Left renal cortex interstitium (tissue), 4 donors: ENCODE measurements at regions not wholly inside any gene's neighbourhood (a gene's known extent, or its start where the extent isn't known, plus 50 kb on each side); places are given as distances from the start of the nearest gene placed in this dataset.

Source experiments
- DNase-seq, 4 donors: peaks; one replicate each; pipeline ENCODE4 v3.0.0-alpha.2; 2013; ENCODE audit warnings: low read depth in 4 of 4, low spot score in 2 of 4, missing footprints in 1 of 4

DNA sequence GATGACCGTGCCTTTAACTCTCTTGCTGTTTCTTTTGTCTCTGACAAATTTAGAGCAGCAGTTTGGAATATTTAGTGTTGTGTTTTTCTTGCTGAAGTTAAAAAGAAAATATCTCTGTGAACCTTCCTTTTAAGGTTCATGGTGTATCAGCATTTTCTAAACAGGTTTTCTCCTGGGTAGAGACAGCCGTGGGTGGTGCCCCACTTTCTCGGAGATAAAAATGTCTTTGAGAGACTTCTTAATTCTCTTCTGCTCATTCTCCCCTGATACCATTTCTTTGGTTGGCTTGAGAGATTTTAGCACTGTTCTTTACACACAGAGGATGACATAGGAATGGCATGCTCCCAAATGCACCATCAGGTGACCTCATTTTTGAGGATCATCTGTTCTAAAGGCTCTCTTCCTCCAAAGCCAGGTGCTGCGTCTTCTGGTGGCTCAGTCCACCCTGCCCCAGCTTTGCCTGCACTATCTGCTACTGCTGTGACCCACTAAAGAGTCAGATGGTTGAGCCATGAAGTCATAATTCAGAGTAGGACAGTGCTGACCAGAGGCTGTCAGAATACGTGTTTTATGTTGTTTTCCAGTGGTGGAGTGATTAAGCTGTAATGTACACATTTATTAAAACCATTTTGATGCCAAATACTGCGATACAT is 90.3 kb upstream of the SLC10A2 start:
- DNase-seq, result no peak

DNA sequence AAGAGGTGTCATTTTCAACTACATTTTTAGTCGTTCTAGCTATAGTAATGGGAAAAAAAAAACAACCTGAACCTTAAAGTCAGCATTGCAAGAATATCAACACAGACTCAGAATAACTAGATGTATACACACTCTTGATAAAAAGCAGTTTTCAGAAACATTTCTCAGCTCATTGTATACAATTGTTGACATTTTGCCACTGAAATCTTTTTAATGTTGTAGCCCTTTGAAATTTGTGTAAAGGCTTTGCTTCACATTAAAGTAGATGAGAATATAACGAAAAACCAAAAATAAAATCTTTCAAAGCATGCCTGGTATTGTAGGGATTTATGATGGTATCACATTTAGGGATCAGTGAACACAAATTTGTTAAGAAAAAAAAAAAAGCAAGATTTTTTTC is 87.2 kb upstream of the SLC10A2 start:
- DNase-seq, result no peak

DNA sequence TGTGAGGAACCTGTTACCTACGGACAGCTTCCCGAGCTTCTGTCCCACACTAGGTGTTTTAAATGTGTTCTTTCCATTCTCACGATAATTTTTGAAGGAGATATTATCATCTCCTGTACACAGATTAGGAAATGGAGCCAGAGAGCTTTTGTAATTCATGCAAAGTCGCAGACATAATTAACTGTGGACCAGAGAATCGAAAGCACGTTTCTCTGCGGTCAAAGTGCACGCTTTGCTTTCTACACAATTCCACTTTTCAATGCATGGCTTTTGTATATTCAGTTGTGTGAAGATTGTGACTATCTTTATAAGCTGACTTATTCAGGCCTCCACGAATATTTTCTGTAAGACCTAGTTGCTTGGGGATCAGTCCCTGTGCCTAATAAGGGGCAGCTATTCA is 81.7 kb upstream of the SLC10A2 start:
- no peak for DNase-seq

DNA sequence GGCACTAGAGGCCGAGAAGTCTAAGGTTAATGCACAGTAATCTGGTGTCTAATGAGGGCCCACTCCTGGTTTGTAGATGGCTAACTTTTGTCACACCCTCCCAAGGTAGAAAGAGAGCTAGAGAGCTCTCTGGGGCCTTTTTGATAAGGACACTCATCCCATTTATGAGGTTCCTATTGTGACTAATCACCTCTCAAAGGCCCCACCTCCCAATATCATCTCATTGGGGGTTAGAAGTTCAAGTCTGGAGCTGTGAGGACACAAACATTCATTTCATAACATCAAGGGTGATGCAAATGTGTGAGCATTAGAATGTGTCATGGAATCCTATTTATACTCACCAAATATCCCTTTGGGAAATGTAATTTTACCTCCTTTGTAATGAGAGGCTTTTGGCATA is 79.2 kb upstream of the SLC10A2 start:
- DNase-seq, result no peak

GRCh38 chr13:103143432-103143831 is 77.2 kb upstream of the SLC10A2 start:
- no peak for DNase-seq

DNA sequence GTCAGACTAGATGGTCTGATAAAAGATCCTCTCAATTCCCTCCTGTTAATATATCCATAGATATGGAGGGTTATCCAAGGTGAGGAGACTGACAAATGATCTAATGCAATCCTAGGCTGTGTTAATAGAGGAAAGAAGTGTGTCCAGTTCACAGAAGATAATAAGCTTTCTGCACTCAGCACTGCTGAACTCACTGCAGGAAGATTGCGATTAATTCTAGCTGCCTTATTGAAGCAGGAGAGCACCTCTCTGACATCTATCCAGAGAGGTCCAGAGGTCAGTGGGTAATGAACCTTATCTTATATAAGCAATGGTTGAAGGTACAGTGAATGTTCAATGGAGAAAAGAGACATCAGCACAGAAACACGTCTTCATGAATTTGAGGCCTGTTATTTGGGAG is 75.9 kb upstream of the SLC10A2 start:
- no peak for DNase-seq

- no peak for DNase-seq
These were observed 73.9 kb upstream of the SLC10A2 start for GRCh38 chr13:103140001-103140671.

DNA sequence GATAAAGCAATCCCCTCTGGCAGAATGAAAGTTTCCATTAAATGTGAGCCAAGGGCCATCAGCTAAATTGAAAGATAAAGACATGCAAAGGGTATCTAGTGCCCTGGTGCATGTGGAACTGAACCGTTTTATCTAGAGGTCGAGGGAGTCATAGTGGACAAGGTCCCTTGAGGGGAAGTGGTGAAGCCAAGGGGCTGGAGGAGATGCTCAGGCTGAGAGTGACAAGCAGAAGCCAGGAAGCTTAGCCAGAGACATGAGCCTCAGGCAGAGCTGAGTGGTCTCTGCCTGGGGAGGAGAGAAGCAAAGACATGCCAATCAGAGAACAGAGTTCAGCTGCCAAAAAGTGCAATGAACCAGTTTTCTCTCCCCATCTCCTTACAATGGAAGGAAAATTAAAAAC is 68.1 kb upstream of the SLC10A2 start:
- DNase-seq, result no peak

- no peak for DNase-seq
These were observed 67.3 kb upstream of the SLC10A2 start for GRCh38 chr13:103133556-103133955.

- no peak for DNase-seq
These were observed 64.5 kb upstream of the SLC10A2 start for GRCh38 chr13:103130681-103131210.

DNA sequence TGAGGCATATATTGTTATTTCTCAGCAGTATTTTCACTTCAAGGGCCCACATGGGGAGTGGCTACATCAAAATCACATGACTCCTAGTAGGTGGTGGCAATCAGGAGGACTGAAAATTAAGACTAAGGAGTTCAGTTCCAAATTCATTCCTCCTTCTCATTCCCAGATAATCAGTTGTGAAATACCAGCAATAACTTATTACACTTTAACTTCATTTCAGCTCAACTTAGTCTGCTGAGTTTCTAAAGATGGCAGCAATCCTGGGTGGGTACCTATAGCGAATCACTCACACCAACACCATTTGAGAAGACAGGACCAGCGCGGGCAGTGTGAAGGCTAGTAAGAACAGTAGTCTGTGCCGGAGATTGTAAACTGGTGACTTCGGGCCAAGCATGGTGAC is 63.9 kb upstream of the SLC10A2 start:
- no peak for DNase-seq
